ENCODE measurements at regions not wholly inside any gene's neighbourhood (a gene's known extent, or its start where the extent isn't known, plus 50 kb on each side); places are given as distances from the start of the nearest gene placed in this dataset.

DNA sequence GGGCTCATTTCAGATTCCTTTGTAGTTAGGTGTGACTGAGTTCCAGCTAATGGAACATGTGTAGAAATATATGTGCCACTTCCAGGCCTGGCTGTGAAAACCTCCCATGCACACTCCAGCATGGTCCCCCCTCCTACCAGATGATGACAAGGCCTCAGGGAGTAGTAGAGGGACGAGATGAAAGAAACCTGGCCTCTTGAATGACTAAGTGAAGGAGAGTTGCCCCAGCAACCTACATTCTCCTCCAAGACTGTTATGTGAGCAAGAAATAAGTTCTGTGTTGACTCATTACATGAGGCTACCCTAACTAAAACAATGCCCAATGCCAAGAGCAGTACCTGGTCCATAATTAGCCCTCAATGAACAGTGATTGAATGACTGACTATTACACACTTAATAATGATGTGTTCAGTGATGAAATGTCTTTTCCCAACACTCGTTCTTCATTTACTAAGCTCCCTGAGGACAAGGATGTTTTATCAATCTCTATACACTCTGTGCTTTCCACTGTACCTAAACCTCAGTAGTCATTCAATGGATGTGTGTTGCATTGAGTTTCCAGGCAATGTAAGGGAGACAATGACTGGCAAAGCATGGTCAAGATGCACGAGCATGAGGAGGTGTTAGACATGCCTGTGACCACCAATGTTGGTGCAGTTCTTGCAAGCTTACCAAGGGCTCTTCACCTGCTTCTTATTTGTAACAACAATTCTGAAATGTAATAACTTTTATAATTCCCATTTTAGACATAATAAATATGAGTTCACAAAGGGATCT is 62.0 kb upstream of the BCL6 start:
- DNase-seq (ENCODE audit: extremely low spot score): no peak
- ChIA-PET POLR2A (no interaction called here), CTCF (no interaction called here)
- TF ChIP-seq SUZ12 (IDR thresholded peaks at IDR 0.05): no peak
- no peak for TF ChIP-seq PKNOX1 (IDR thresholded peaks at IDR 0.05)
- no peak for TF ChIP-seq HDGF (IDR thresholded peaks at IDR 0.05; ENCODE audit: borderline replicate concordance)
- no peak for TF ChIP-seq ELF4 (IDR thresholded peaks at IDR 0.05)
- no peak for TF ChIP-seq CTBP1 (IDR thresholded peaks at IDR 0.05; ENCODE audit: borderline replicate concordance)
- TF ChIP-seq FOXM1 (IDR thresholded peaks at IDR 0.05; ENCODE audit: borderline replicate concordance): no peak
- TF ChIP-seq FOXA1 (IDR thresholded peaks at IDR 0.05): no peak
- TF ChIP-seq TARDBP (IDR thresholded peaks at IDR 0.05): no peak
- TF ChIP-seq L3MBTL2 (conservative IDR thresholded peaks at IDR 0.05): no peak
- no peak for TF ChIP-seq LEF1 (IDR thresholded peaks at IDR 0.05; ENCODE audit: borderline replicate concordance)
- no peak for TF ChIP-seq FOXK2 (IDR thresholded peaks at IDR 0.05)
- no peak for TF ChIP-seq SP1 (IDR thresholded peaks at IDR 0.05)
- no peak for TF ChIP-seq ARNT (IDR thresholded peaks at IDR 0.05)
- no peak for TF ChIP-seq ZNF384 (IDR thresholded peaks at IDR 0.05)
- no peak for TF ChIP-seq NFRKB (IDR thresholded peaks at IDR 0.05)

DNA sequence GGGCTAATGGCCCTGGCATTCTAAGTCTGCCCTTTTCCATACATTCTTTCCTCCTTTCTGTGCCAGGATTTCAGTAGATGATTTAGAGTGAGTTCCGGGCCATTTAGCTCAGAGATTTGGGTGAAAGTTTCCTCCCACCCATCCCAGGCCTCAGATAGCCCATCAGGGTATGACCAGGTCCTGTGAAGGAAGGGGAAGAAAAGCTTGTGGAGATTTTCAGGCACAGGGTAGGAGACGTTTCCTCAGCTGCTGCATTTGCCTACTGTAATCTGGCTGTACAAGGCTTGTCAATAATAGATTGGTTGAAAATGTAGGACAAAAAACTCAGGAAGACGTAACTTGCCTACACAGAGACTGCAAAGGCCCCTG is 63.2 kb upstream of the BCL6 start:
- DNase-seq (ENCODE audit: extremely low spot score): no peak
- TF ChIP-seq SP1 (IDR thresholded peaks at IDR 0.05) (no peak), NFRKB (IDR thresholded peaks at IDR 0.05) (no peak), LEF1 (IDR thresholded peaks at IDR 0.05; ENCODE audit: borderline replicate concordance) (no peak), PKNOX1 (IDR thresholded peaks at IDR 0.05) (no peak), CTBP1 (IDR thresholded peaks at IDR 0.05; ENCODE audit: borderline replicate concordance) (no peak), BHLHE40 (IDR thresholded peaks at IDR 0.05; ENCODE audit: borderline replicate concordance) (no peak), SUZ12 (IDR thresholded peaks at IDR 0.05) (no peak), ZNF384 (IDR thresholded peaks at IDR 0.05) (no peak), ELF4 (IDR thresholded peaks at IDR 0.05) (no peak), FOXM1 (IDR thresholded peaks at IDR 0.05; ENCODE audit: borderline replicate concordance) (no peak), HDGF (IDR thresholded peaks at IDR 0.05; ENCODE audit: borderline replicate concordance) (no peak), FOXA1 (IDR thresholded peaks at IDR 0.05) (no peak), FOXK2 (IDR thresholded peaks at IDR 0.05) (no peak)
- ChIA-PET CTCF (interaction anchor here (0.6 kb wide), 1 partner anchor 20 kb away, joined by 5 read pairs; no protein-coding TSS in a partner anchor), POLR2A (no interaction called here)

DNA sequence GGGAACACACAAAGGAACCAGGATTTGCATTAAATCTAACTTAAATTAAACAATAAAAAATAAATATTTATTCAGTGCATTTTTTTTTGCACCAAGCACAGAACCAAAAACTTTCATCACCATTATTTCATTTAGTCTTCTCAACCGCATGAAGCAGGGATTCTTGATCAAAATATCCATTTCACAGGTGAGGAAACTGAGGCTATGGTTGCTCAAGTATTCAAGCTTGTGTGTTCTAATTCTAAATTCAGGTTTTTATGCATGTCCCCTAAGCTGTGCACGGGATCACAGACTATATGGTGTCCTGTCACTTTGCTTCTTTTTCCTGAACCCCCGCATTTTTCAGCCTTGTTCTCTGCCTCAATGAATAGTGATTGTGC is 64.3 kb upstream of the BCL6 start:
- CTCF ChIA-PET: no interaction called here
- DNase-seq (ENCODE audit: extremely low spot score): no peak
- TF ChIP-seq LEF1 (IDR thresholded peaks at IDR 0.05; ENCODE audit: borderline replicate concordance): no peak
- TF ChIP-seq PKNOX1 (IDR thresholded peaks at IDR 0.05): no peak
- no peak for TF ChIP-seq L3MBTL2 (conservative IDR thresholded peaks at IDR 0.05)
- POLR2A ChIA-PET: no interaction called here

DNA sequence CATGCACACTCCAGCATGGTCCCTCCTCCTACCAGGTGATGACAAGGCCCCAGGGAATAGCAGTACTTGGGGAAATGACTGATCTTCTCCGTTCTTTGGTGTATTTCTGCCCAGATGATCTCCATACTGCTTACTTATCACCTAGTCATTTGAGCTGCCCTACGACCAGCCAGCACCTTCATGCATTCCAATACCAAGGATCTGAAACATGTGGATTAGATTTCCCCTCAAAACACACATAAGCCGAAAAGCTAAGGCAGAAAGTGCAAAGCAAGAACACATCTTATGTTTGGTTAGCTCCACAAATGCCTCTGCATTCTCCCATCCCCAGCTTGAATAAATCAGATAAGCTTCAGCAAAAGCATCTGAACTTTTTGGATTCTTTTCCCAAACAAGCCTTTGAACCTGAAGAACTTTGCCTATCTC is 64.8 kb upstream of the BCL6 start:
- POLR2A ChIA-PET: no interaction called here
- DNase-seq (ENCODE audit: extremely low spot score): no peak
- TF ChIP-seq SUZ12 (IDR thresholded peaks at IDR 0.05) (no peak), BHLHE40 (IDR thresholded peaks at IDR 0.05; ENCODE audit: borderline replicate concordance) (no peak)
- CTCF ChIA-PET: no interaction called here

- CTCF ChIA-PET: interaction anchor here (0.8 kb wide), 1 partner anchor 230 kb away, joined by 4 read pairs; no protein-coding TSS in a partner anchor
- DNase-seq (ENCODE audit: extremely low spot score): no peak
- TF ChIP-seq FOXK2 (IDR thresholded peaks at IDR 0.05) (no peak), NFRKB (IDR thresholded peaks at IDR 0.05) (no peak), ARNT (IDR thresholded peaks at IDR 0.05) (no peak), FOXM1 (IDR thresholded peaks at IDR 0.05; ENCODE audit: borderline replicate concordance) (no peak), FOXA1 (IDR thresholded peaks at IDR 0.05) (no peak), BHLHE40 (IDR thresholded peaks at IDR 0.05; ENCODE audit: borderline replicate concordance) (no peak), ELF4 (IDR thresholded peaks at IDR 0.05) (no peak), HDGF (IDR thresholded peaks at IDR 0.05; ENCODE audit: borderline replicate concordance) (no peak), TARDBP (IDR thresholded peaks at IDR 0.05) (no peak), PKNOX1 (IDR thresholded peaks at IDR 0.05) (no peak), ZNF384 (IDR thresholded peaks at IDR 0.05) (no peak), SUZ12 (IDR thresholded peaks at IDR 0.05) (no peak), LEF1 (IDR thresholded peaks at IDR 0.05; ENCODE audit: borderline replicate concordance) (no peak), L3MBTL2 (conservative IDR thresholded peaks at IDR 0.05) (no peak)
- POLR2A ChIA-PET: no interaction called here
These were observed 66.5 kb upstream of the BCL6 start for GRCh38 chr3:187811585-187812250.

DNA sequence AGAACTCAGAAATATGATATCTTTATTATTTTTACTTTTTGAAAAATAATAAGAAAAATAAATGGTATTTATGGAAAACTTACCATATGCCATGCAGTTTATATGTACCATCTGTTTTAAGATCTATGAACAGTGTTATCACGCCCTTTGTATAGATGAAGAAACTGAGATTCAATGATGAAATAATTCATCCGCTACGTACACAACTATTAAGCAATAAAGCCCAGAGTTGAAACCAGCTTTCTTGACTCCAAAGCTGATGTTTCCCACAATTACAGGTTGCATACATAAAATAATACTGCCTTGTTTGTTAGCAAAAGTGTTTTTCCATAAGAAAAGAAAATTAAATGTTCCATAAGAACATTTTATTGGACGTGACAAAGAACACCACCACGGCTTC is 67.2 kb upstream of the BCL6 start:
- ChIA-PET CTCF (no interaction called here), POLR2A (no interaction called here)
- TF ChIP-seq LEF1 (IDR thresholded peaks at IDR 0.05; ENCODE audit: borderline replicate concordance): no peak
- no peak for TF ChIP-seq PKNOX1 (IDR thresholded peaks at IDR 0.05)
- no peak for TF ChIP-seq CTBP1 (IDR thresholded peaks at IDR 0.05; ENCODE audit: borderline replicate concordance)
- no peak for TF ChIP-seq NFRKB (IDR thresholded peaks at IDR 0.05)
- no peak for TF ChIP-seq ARNT (IDR thresholded peaks at IDR 0.05)
- TF ChIP-seq TARDBP (IDR thresholded peaks at IDR 0.05): no peak
- no peak for TF ChIP-seq SUZ12 (IDR thresholded peaks at IDR 0.05)
- no peak for TF ChIP-seq FOXA1 (IDR thresholded peaks at IDR 0.05)
- no peak for TF ChIP-seq BHLHE40 (IDR thresholded peaks at IDR 0.05; ENCODE audit: borderline replicate concordance)
- no peak for TF ChIP-seq FOXK2 (IDR thresholded peaks at IDR 0.05)
- no peak for TF ChIP-seq ZNF384 (IDR thresholded peaks at IDR 0.05)
- no peak for TF ChIP-seq HDGF (IDR thresholded peaks at IDR 0.05; ENCODE audit: borderline replicate concordance)
- TF ChIP-seq FOXM1 (IDR thresholded peaks at IDR 0.05; ENCODE audit: borderline replicate concordance): no peak
- TF ChIP-seq L3MBTL2 (conservative IDR thresholded peaks at IDR 0.05): no peak
- TF ChIP-seq ELF4 (IDR thresholded peaks at IDR 0.05): no peak
- no peak for TF ChIP-seq SP1 (IDR thresholded peaks at IDR 0.05)
- no peak for DNase-seq (ENCODE audit: extremely low spot score)

Data from HEK293T (cell line).